GM21529 (cell line): ENCODE measurements at regions not wholly inside any gene's neighbourhood (a gene's known extent, or its start where the extent isn't known, plus 50 kb on each side); places are given as distances from the start of the nearest gene placed in this dataset.

Experiments used
- ATAC-seq: cut with Tn5 transposase; IDR thresholded peaks from one replicate; pipeline ENCODE4 v1.9.1; 2021; ENCODE audit not compliant: unreplicated experiment

GRCh38 chr11:36876266-36876665 lies 278.2 kb upstream of the RAG2 start:
- no peak for ATAC-seq

GRCh38 chr11:36874291-36874690 lies 276.3 kb upstream of the RAG2 start:
- ATAC-seq: no peak

GRCh38 chr11:36870361-36870760 lies 272.3 kb upstream of the RAG2 start:
- ATAC-seq: no peak

GRCh38 chr11:36868380-36868779 lies 270.3 kb upstream of the RAG2 start:
- ATAC-seq: no peak

- ATAC-seq: no peak
Measured at GRCh38 chr11:36865846-36866245, 267.8 kb upstream of the RAG2 start.

- ATAC-seq: no peak
Measured at GRCh38 chr11:36854875-36855274, 256.8 kb upstream of the RAG2 start.

GRCh38 chr11:36848660-36849059 lies 250.6 kb upstream of the RAG2 start:
- ATAC-seq: no peak

GRCh38 chr11:36840378-36840777 lies 242.3 kb upstream of the RAG2 start:
- no peak for ATAC-seq

- no peak for ATAC-seq
Measured at GRCh38 chr11:36837831-36838437, 239.9 kb upstream of the RAG2 start.

GRCh38 chr11:36825251-36825650 lies 227.2 kb upstream of the RAG2 start:
- ATAC-seq: no peak

- no peak for ATAC-seq
Measured at GRCh38 chr11:36824349-36824748, 226.3 kb upstream of the RAG2 start.

GRCh38 chr11:36822829-36823228 lies 224.8 kb upstream of the RAG2 start:
- no peak for ATAC-seq

- ATAC-seq: no peak
Measured at GRCh38 chr11:36818410-36818809, 220.4 kb upstream of the RAG2 start.

- no peak for ATAC-seq
Measured at GRCh38 chr11:36817336-36817965, 219.4 kb upstream of the RAG2 start.

GRCh38 chr11:36809303-36809702 lies 211.3 kb upstream of the RAG2 start:
- ATAC-seq: no peak

GRCh38 chr11:36807871-36808270 lies 209.8 kb upstream of the RAG2 start:
- no peak for ATAC-seq

GRCh38 chr11:36803084-36803483 lies 205.0 kb upstream of the RAG2 start:
- ATAC-seq: no peak

GRCh38 chr11:36792996-36793914 lies 195.2 kb upstream of the RAG2 start:
- ATAC-seq: no peak

- ATAC-seq: peak; percentile 69
Measured at GRCh38 chr11:36791957-36792356, 193.9 kb upstream of the RAG2 start.

GRCh38 chr11:36790526-36790925 lies 192.5 kb upstream of the RAG2 start:
- ATAC-seq: no peak

- ATAC-seq: no peak
Measured at GRCh38 chr11:36783808-36784207, 185.8 kb upstream of the RAG2 start.

GRCh38 chr11:36779791-36780190 lies 181.8 kb upstream of the RAG2 start:
- ATAC-seq: no peak
